Activated CD4-positive, alpha-beta T cell treated with anti-CD3 and anti-CD28 coated beads, Interleukin-10, Interleukin-2, amounts not matched to agents 100 ng/mL and 50 ng/mL, durations not matched to agents 16 hours and 8 hours (primary cell): ENCODE measurements at regions not wholly inside any gene's neighbourhood (a gene's known extent, or its start where the extent isn't known, plus 50 kb on each side); places are given as distances from the start of the nearest gene placed in this dataset.
"Not testable (repeated sequence)": the region's sequence is repeated elsewhere in the genome, so short reads cannot be mapped to it uniquely, and the experiment has no call there.

ENCODE experiments used
- DNase-seq: peaks from one replicate; pipeline ENCODE4 v3.0.0-alpha.2; 2020

GRCh38 chr5:62199792-62200716 lies 106.0 kb upstream of the KIF2A start:
- peak; percentile 61 for DNase-seq

- DNase-seq = no peak
Measured at GRCh38 chr5:62206150-62206829, 99.7 kb upstream of the KIF2A start.

GRCh38 chr5:62208218-62208852 lies 97.7 kb upstream of the KIF2A start:
- DNase-seq = no peak

GRCh38 chr5:62211405-62211804 lies 94.6 kb upstream of the KIF2A start:
- no peak for DNase-seq

GRCh38 chr5:62212648-62213047 lies 93.4 kb upstream of the KIF2A start:
- no peak for DNase-seq

- peak; percentile 29 for DNase-seq
Measured at GRCh38 chr5:62214701-62215100, 91.3 kb upstream of the KIF2A start.

- not testable (repeated sequence) for DNase-seq
Measured at GRCh38 chr5:62216603-62217002, 89.4 kb upstream of the KIF2A start.

GRCh38 chr5:62217095-62217494 lies 88.9 kb upstream of the KIF2A start:
- not testable (repeated sequence) for DNase-seq

- DNase-seq = not testable (repeated sequence)
Measured at GRCh38 chr5:62218860-62219259, 87.1 kb upstream of the KIF2A start.

- not testable (repeated sequence) for DNase-seq
Measured at GRCh38 chr5:62221881-62222280, 84.1 kb upstream of the KIF2A start.

GRCh38 chr5:62222305-62222704 lies 83.7 kb upstream of the KIF2A start:
- not testable (repeated sequence) for DNase-seq

- DNase-seq = peak; percentile 88
Measured at GRCh38 chr5:62223312-62223670, 82.7 kb upstream of the KIF2A start.

- peak; percentile 22 for DNase-seq
Measured at GRCh38 chr5:62224987-62225601, 80.9 kb upstream of the KIF2A start.

- DNase-seq = not testable (repeated sequence)
Measured at GRCh38 chr5:62230876-62231388, 75.1 kb upstream of the KIF2A start.

GRCh38 chr5:62231576-62231975 lies 74.4 kb upstream of the KIF2A start:
- no peak for DNase-seq

GRCh38 chr5:62232218-62232617 lies 73.8 kb upstream of the KIF2A start:
- DNase-seq = not testable (repeated sequence)

GRCh38 chr5:62233083-62234046 lies 72.6 kb upstream of the KIF2A start:
- peak; percentile 77 for DNase-seq

GRCh38 chr5:62236593-62236992 lies 69.4 kb upstream of the KIF2A start:
- DNase-seq = peak; percentile 79

- not testable (repeated sequence) for DNase-seq
Measured at GRCh38 chr5:62237944-62238343, 68.1 kb upstream of the KIF2A start.

- DNase-seq = not testable (repeated sequence)
Measured at GRCh38 chr5:62238584-62238983, 67.4 kb upstream of the KIF2A start.

GRCh38 chr5:62240494-62240893 lies 65.5 kb upstream of the KIF2A start:
- not testable (repeated sequence) for DNase-seq

GRCh38 chr5:62242000-62242399 lies 64.0 kb upstream of the KIF2A start:
- not testable (repeated sequence) for DNase-seq
